Activated naive CD4-positive, alpha-beta T cell (primary cell): ENCODE measurements at regions not wholly inside any gene's neighbourhood (a gene's known extent, or its start where the extent isn't known, plus 50 kb on each side); places are given as distances from the start of the nearest gene placed in this dataset.

Experiments
- DNase-seq, 4 experiments: peaks; one replicate each; lab custom pipeline; 2025; lab: John Stamatoyannopoulos, UW

DNA sequence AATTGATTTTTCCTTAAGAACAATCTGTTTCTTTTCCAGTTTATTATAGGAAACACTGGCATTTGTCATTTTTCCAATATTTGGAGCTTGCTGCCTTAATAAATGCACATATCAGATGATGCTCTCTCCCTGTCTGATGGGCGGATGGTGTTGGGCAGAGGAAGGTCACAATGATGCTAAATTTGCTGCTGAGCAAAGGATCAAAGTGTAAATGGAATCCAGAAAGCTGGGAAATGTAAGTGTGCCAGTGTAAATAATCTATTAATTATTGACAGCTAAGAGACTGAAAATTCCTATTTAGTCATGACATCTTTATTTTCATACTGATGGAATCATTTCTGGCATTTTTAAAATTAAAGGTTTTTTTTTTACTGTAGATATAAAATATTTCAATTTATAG is 243.2 kb downstream of the PTBP2 start:
- no peak for DNase-seq

DNA sequence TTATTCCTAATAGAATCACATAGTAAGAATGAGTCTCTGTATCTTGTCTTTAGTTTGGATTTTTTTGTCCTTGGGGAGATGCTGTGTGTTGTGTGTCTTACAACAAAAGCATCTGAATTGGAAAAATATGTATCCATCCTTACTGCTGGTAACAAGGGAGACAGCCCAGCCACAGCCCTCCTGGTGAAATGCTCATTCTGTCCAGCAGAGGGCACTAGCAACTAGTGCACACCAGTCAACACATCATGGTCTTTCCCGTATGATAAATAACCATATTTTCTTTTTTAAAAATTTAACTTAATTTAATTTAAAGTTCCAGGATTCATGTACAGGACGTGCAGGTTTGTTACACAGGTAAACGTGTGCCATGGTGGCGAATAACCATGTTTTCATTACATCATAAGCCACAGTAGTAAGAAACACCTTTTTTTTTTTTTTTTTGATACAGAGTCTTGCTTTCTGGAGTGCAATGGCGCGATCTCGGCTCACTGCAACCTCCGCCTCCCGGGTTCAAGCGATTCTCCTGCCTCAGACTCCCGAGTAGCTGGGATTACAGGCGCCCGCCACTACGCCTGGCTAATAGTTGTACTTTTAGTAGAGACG is 245.1 kb downstream of the PTBP2 start:
- DNase-seq: peak; percentile 25 to 62 (median 38)

DNA sequence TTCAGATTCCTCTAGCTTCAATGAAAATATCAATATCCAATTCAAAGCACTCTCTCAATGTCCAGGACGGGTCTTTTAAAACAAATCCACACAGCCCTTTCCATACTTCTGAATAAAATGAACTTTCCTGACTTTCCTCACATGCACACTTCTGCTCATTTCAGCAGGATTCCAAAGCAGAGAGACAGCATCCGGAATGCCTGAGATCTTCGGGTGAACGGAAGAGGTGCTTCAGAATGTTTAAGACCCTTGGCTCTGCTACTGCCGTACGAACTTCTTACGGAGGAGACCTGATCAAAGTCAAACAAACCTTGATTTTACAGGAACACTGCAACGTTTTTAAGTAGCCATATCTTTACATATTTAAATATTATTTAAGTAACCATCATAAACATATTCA is 245.7 kb downstream of the PTBP2 start:
- DNase-seq: no peak

DNA sequence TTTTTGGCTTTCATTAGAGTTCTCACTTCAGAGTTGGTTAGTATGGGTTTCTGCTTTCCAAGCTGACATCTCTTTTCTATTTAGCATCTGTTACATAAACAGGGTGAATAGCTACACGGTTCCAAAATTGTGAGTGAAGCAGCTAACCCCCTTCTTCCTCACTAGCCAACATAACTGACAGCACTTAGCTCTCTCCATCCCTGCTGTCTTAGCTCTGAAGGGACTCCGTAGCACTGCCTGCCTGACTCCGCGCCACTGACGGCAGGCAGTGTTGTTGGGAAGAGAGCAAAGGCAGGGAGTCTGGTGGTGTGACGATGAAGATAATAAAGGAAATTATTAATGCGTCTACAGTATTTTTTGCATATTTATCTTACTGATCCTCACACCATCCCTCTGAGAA is 247.0 kb downstream of the PTBP2 start:
- no peak for DNase-seq

DNA sequence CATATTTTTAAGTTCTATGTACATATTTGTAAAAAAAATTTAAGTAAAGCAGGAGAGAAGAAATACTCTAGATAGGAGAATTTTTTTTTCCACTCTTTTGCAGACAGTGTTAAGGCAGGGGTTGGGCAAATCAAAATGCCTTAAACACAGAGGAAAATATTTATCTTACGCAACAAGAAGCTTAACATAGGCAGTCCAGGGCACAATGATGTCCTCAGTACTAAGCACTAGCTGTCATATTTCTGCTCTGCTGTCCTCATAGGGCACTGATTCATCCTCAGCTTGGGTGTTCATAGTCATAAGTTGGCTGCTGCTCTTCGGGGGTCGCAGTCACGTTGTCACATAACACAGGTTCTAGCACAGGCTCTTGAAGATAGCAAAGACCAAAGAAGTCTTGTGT is 247.4 kb downstream of the PTBP2 start:
- no peak for DNase-seq

DNA sequence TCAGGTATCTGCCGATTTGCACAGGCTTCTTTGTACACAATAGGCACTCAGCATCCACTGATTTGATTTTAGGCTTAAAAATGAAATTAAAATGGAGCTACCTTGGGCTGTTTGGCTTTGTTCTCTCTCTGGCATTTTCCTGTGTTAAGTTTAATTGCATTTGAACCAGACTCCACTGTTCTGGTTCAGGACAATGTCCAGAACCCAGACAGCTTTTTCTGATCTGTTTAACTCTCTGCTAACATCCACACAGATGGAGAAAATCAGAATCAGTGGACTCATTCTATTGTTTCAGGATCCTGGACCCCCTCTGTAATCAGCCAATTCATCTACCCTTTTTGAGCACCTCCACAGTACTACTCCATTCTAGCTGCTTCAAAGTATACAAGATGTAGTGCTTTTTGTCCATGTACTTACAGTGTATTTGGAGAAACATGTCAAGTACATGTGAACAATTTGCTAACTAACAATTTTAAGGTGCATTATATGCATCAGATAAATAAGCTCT is 248.1 kb downstream of the PTBP2 start:
- DNase-seq: no peak

DNA sequence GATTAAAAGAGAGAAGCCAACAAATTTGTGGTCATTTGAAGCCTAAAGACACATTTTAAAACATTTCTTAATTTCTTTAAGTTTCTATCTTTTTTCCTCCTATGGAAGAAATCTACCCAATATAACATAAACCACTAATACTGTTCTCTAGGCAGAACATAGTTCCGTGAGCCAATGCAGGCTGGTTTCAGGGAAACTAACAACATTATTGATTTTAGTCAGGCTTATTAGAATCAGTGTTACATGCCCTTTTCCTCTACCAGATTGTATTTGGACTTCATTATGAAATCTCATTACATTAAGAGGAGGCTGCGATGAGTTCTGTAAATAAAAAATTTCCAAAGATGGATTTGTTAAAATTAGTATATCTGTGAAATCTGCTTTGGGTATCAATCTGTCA is 249.9 kb downstream of the PTBP2 start:
- no peak for DNase-seq

DNA sequence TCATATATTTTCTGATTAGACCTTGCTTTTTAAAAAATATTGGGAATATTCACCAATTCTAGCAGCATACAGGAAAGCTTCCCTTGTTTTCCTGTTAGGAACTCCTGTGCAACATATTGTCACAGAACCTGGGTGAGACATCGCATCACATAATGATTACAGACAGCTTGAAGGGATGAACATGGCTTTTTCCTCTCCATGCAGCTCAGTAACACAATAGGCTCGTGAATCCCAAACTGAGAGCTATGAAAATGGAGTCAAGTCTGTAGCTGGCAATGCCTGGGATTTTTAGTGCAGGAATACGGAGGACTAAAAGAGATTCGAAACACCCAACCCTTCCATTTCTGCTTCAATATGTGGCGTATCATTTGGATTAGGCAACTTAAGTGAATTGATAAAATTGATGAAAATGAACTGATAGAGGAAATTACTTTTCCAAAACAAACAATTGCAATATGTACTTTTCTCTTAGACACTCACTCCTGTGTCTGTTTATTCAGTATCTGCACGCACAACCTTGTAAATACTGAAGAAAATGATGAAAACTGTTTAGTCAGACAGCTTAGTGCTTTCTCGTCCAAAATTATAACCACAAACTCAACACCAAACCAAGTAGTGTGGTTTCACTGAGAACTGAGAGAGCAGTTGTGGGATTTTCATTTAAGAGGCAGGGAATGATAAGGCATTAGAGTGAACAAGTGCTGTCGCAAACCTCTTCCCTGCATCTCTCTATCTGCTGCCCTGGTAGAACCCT is 250.4 kb downstream of the PTBP2 start:
- DNase-seq: no peak

DNA sequence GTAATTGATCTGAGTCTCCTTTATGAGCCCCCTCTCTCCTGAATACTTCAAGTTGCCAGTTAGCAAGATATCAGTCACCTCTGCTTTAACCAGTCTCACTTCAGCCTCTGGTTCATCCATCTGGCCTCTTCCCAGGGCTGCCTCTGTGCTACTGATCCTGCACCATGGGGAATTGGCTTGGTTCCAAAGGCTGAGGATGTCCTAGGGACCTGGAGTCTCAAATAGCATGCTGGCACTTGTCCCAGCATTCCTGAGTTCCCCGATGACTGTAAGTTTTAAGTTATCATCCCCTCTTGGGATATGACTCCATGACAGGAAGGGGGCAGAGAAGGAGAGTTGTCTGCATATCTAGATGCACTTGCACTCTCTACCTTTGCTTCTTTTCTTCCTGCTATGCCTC is 252.0 kb downstream of the PTBP2 start:
- DNase-seq: no peak

DNA sequence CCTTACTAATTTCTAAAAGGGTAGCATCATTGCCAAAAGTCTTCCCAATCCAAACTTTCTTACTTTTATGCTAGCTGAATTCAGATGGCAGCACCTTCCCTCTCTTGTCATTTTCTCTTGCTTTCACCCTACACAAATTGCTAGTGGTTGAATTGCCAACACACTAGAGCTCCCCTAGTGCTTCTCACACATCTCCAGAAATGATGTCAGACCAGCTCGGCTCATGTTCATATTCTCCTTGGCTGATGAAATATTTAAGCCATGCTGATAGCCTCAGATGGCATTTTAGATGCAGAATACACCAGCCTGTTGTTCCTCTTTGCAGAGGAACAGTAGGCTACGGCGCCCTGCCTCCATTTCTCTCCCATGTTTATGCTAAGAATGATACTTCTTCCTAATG is 256.9 kb downstream of the PTBP2 start:
- no peak for DNase-seq

DNA sequence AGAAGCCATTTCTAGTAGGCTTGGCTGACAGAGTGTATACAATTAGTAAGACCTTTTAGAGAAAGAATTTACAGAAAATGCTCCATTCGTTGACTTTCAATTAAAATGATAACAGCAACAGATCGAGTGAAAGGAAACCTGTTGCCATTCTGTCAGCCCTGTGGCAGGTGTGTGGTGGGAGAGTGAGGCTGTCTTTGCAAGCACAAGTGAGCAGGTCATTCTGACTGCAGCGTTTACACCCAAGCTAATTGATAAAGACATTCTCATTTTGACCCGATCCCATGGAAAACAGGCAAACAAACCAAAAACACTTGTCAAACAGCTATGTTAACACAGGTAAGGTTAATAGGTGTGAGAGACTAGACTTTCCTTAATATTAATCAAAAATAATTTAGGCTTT is 257.3 kb downstream of the PTBP2 start:
- DNase-seq: no peak

DNA sequence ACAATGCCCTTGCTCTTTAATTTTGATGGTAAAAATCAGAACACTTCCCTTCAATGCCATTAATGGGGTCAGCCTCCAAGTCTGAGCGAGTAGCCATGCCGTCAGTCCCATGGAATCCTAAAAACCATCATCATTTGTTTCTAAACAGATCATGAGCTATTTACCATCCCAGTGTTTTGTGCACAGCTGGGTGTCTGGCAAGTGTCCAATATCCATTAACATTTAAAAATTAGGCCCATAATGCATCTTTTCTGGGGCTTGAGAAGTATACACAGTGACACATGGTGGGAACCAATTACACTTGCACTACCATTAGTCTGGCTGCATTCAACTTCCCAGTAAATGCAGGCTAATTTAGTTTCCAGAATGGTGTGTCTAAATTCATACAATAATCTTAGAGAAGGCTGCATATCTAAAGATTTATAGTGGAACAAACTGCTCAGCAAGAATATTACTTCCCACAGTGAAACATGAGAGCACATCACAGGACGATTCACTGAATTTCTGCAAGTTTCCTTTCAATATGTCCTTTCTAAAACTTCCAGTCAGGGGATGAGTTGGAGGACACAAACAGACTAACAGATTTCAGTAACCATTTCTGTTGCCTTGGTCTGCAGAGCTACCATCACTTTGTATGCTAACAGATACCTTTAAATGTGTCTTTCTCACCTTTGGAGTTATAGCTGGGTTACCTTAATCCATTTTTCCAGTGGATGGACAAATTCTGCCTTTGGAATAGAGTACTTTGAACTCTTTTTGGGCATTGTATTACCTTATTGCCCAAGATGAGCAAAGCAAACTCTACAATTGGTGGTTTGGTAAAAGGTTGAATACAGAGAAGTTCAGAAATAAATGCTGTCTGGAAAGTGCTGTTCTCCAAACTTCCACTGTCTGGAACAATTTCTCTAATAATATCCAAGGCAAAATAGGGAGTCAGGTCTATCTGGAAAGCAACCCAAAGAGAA is 258.0 kb downstream of the PTBP2 start:
- DNase-seq: no peak

DNA sequence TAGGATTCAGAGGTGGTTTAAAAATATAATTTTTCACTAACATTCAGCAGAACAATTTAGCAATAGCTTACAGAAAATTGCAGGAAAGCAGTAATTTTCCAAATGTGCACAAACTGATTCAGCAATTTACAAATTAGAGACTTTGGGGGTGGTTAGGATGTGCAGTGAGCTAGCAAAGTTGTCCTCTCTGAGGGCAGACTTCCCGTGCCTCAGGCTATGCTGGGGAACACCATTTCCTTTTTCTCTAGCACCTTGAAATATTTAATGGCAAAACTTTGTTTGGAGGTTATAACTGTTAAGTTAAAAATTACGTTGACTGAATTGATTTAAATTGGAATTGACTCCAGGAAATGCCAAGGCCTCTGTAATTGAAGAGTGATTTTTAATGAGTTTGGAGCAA is 258.9 kb downstream of the PTBP2 start:
- no peak for DNase-seq

DNA sequence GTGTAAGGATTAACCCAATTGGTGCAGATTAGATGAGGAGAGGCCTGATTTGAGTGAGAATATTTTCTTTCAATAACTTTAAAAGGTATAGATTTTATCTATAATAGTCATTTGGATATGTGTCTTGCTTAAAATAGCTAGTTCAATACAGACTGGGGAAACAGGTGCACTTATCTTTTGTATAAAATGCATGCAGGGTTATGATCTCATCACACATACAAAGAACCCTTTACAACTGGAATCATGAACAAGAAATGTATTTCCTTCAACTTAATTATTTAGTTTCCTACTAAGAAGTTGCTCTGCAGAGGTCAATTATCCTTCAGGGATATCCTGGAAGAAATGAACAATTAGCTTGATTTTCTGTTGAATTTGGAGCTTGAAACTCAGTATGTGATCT is 259.6 kb downstream of the PTBP2 start:
- no peak for DNase-seq

DNA sequence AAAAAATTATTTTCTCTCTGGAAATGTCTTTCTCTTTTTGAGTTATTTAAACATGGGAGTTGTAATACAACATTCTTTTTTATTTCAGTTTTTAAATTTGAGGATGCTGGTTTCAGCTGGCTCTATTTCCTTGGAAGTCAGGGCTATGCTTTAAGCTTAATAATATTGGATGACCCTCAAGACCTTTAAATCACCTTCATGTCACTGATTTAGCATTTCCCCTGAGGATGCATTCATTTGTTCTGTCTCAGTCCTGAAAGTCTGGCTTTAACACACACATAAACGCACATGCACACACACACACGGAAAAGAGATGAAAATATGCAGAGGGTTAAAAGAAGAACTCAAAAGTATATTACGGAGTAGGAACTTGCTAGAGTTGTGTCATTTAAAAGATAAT is 260.5 kb downstream of the PTBP2 start:
- DNase-seq: no peak

DNA sequence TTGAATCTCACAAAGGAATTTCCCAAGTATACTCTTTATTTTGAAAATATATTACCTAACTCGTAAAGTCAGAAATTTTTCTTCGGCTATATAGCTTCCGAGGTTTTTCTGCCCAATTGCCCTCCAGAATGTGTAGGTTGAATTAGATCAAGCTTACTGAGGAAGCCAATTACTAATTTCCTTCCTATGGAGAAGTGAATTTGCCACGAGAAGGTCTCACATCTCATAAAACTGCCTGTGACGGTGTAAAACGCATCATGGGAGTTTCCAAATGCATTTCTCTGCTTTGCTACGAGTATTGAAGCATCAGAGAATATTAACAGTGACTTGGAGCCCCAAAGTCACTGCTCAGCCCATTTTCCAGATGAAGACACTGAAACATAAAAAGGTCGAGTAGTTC is 262.3 kb downstream of the PTBP2 start:
- no peak for DNase-seq

DNA sequence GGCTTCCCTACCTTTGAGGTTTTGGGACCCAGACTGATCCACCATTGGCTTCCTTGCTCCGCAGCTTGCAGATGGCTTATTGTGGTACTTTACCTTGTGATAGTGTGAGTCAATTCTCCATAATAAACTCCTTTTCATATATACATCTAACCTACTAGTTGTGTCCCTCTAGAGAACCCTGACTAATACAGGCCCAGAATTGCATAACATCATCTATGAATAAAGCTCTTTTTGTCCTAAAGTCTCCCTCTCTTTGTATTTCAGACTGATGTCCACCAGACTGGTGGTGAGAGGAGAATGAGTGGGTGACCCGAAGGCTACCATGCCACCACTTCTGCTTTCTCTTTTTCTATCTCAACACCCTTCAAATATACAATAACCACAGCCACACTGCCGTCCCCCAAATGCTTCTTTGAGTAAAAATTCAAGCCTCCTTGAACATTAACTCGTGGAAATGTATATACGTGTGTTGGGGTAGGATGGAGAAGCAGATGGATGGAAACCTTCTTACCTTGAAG is 265.7 kb downstream of the PTBP2 start:
- DNase-seq: no peak

DNA sequence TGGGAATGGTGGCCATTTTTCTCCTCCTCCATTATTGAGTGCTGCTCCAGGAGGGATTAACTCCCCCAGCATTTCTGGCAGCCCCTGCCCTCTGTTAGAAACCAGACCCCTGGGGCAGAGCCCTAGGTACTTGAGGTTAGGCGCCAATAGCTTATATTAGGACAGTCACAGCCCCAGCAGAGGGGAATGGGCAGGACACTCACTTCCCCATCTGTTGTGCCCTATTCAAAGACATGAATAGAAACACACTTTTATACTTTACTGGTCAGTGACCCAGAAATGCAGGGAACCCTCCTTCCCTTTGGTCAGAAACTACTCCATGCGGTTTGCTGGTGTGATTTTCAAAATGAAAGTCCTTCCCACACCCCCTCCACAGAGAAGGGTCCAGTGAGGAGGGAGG is 267.7 kb downstream of the PTBP2 start:
- no peak for DNase-seq

DNA sequence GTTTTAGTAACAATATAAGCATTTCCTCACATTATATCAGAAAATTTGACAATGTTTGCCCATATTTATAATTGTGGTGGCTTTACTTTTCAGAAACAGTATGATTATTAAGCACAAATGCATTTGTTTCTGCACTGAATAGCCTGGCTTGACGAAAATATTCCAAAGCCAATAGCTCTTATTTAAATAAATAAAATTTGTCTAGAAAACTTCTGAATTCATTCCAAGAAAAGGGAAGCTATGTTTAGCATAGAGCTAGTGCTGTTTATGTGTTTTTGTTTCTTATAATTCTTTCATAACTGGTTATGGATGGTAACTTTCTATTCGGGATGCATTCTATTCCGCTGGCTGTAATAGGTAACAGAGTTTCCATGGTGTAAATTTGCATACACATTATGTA is 268.6 kb downstream of the PTBP2 start:
- DNase-seq: no peak

DNA sequence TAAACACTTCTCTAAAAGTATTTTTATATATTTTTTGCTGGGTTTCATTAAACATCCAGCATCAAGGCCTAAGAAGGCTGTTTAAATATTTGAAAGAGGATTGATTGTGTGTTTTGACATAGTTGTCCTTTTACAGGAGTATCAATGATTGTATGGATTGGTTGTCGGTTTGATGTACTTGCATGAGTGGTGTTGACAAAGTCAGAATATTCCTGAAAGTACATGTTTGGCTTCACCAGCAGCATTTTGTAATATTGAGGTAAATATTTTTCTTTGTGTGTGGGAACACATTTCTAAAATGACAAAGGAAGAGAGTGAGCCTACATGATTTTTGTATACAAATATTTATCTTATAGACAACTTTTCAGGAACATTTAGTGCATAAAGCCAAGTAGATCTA is 269.7 kb downstream of the PTBP2 start:
- no peak for DNase-seq

DNA sequence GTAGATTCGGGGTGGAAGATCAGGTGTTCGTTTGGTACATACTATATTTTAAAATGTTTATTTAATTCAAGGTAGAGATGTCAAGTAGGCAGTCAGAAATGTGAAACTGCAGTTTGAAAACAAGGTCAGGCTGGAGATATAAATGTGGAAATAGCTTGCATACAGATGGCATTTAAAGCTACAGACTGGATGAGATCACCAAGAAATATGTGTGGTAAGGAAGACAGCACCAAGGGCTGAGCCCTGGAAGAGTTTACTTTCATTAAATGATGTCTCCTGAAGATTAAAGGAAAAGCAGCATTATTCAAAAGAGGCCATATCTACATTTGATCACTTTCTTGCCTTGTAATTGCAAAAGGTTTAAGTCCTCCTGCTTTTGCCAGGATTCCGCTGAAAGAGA is 271.3 kb downstream of the PTBP2 start:
- DNase-seq: no peak

DNA sequence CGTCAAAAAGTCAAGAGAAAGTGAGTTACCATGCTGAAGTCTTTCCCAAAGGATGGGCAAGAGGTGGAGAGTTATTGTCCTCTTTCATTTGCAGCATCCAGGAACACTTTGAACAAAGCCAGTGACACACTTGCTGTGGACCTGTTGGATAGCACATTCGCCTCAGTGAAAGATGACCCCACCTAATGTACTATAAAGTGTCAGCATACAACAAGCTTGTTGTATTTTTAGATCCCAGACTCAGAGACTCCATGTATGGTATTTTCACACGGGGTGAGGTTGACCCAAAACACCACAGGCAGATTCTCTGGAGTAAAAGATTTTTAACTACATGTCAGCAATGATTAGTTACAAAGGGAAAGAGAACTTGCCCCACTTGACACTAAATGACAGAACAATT is 273.8 kb downstream of the PTBP2 start:
- DNase-seq: no peak

DNA sequence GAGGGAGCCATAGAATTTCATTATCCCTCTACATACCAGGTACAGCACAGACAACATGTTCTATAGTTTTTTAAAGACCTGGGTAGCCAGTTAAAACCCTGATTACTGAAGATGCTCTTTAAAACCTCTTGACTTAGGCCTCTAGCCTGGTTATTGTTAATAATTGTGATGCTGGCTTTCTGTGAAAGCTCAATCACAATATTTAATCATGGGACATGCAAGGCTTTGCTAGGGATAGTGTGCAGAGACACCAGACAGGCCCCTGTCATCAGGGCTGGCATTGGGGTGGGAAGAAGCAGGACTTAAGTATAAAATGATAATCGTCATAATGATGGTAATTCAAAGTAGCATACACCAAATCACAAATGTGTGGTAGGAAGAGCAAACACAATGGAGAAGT is 274.4 kb downstream of the PTBP2 start:
- DNase-seq: no peak
